ENCODE measurements at regions not wholly inside any gene's neighbourhood (a gene's known extent, or its start where the extent isn't known, plus 50 kb on each side); places are given as distances from the start of the nearest gene placed in this dataset.

DNA sequence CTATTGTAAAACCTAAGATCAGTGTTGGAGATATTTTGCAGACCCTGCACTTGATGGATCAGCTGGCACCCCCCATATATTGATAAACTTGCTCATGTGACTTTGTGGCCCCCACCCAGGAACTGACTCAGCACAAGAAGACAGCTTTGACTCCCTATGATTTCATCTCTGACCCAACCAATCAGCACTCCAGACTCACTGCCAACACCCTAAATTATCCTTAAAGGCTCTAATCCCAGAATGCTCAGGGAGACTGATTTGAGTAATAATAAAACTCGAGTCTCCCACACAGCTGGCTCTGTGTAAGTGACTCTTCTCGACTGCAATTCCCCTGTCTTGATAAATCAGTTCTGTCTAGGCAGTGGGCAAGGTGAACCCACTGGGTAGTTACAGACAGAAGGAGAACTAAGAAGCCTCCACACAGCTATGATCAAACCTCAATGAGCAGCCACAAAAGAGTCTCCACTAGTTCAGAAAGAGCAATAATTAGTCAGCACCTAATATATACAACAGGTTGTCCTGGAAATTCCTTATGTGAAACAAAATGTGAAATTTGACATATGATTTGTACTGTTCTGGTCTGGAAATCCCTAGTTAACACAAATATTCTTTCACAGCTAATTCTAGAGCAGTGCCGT lies 52.2 kb downstream of the ACTL7B start:
- no peaks in the 10 kb centered on the region for H3K27me3 Mint-ChIP-seq
- no peaks in the 10 kb centered on the region for H3K9me3 Mint-ChIP-seq
- no peak for DNase-seq
- intact Hi-C loops (cut with micrococcal nuclease) = no loop called here
- no peak overlapping the region for H3K4me3 Mint-ChIP-seq
- no peaks in the 10 kb centered on the region for H3K4me1 Mint-ChIP-seq (ENCODE audit: low read depth)
- POLR2A ChIA-PET = no interaction called here
- no peak overlapping the region for H3K27ac Mint-ChIP-seq
- no peaks in the 10 kb centered on the region for H3K36me3 Mint-ChIP-seq
- CTCF ChIA-PET = no interaction called here

DNA sequence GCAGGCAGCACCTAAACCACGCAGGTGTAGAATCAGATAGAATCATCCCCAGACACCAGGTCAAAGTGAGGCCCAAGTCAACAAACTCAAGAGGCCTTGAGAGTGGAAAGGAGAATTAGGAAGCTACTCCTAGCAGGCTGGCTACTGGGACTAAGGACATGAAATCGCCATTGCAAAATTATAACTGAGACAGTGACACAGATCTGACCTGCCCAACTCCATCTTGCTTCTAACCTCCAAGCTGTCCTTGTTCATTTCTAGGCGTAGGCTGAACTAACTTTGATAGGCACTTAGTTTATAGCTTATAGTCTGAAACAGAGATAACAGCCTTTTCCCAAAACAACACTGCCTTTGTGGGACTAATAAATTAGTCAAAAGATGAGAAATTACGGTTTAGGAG lies 52.8 kb downstream of the ACTL7B start:
- DNase-seq = no peak
- Mint-ChIP-seq H3K27me3 (no peaks in the 10 kb centered on the region), H3K36me3 (no peaks in the 10 kb centered on the region), H3K9me3 (no peaks in the 10 kb centered on the region), H3K27ac (no peak overlapping the region), H3K4me3 (no peak overlapping the region), H3K4me1 (ENCODE audit: low read depth) (no peaks in the 10 kb centered on the region)
- CTCF ChIA-PET = no interaction called here
- POLR2A ChIA-PET = no interaction called here
- intact Hi-C loops (cut with micrococcal nuclease) = no loop called here

DNA sequence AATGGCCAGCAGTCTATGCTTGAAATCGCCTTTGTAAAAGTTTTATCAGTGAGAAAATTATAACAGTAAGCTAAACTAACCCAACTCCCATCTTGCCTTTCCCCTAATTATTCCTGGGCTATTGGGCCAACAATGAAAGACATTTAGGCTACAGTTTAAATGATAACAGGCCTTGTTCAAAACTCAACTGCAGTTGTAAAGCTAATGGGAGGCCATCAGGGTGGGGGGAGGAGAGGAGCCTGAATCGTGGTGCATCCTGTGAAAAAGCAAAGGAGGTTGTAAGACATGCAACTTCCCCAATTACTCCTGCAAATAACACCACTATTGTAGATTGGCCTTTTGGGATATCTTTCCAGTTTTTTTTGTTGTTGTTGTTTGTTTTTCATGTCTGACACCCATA lies 53.8 kb downstream of the ACTL7B start:
- H3K36me3 Mint-ChIP-seq = no peaks in the 10 kb centered on the region
- ChIA-PET POLR2A (no interaction called here), CTCF (no interaction called here)
- H3K4me1 Mint-ChIP-seq (ENCODE audit: low read depth) = no peaks in the 10 kb centered on the region
- no peaks in the 10 kb centered on the region for H3K9me3 Mint-ChIP-seq
- intact Hi-C loops (cut with micrococcal nuclease) = no loop called here
- H3K27me3 Mint-ChIP-seq = no peaks in the 10 kb centered on the region
- no peak overlapping the region for H3K4me3 Mint-ChIP-seq
- no peak overlapping the region for H3K27ac Mint-ChIP-seq
- no peak for DNase-seq

- H3K27me3 Mint-ChIP-seq = no peaks in the 10 kb centered on the region
- no peaks in the 10 kb centered on the region for H3K9me3 Mint-ChIP-seq
- intact Hi-C loops (cut with micrococcal nuclease) = no loop called here
- CTCF ChIA-PET = no interaction called here
- no peaks in the 10 kb centered on the region for H3K4me1 Mint-ChIP-seq (ENCODE audit: low read depth)
- DNase-seq = no peak
- POLR2A ChIA-PET = no interaction called here
- no peaks in the 10 kb centered on the region for H3K36me3 Mint-ChIP-seq
- H3K4me3 Mint-ChIP-seq = no peak overlapping the region
- no peak overlapping the region for H3K27ac Mint-ChIP-seq
These were observed 55.1 kb downstream of the ACTL7B start for GRCh38 chr9:108800632-108801099.

DNA sequence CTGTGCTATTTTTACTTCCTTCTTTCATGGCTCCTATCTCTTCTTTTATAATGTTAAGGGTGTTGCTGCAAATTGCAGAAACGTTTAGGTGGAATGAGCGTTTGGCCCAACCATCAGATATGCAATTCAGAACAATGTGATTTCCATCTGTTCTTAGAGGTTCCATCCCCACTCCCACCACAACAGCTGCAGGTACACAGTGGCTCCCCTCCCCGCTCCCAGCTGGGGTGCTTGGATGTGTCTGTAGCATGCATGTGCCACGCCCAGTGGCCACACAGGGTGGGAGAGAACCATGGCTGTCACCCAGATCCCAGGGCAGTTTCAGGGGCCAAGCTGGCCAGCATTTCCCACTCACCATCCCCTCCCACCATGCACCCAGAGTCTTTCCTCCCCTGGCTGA lies 62.2 kb downstream of the ACTL7B start:
- H3K27me3 Mint-ChIP-seq = no peaks in the 10 kb centered on the region
- H3K4me3 Mint-ChIP-seq = no peak overlapping the region
- no peak overlapping the region for H3K27ac Mint-ChIP-seq
- H3K4me1 Mint-ChIP-seq (ENCODE audit: low read depth) = no peaks in the 10 kb centered on the region
- POLR2A ChIA-PET = no interaction called here
- CTCF ChIA-PET = no interaction called here
- no peaks in the 10 kb centered on the region for H3K9me3 Mint-ChIP-seq
- DNase-seq = no peak
- intact Hi-C loops (cut with micrococcal nuclease) = no loop called here
- H3K36me3 Mint-ChIP-seq = no peaks in the 10 kb centered on the region

GRCh38 chr9:108789742-108790141 lies 66.0 kb downstream of the ACTL7B start:
- Mint-ChIP-seq H3K27me3 (no peaks in the 10 kb centered on the region), H3K9me3 (no peaks in the 10 kb centered on the region), H3K4me3 (no peak overlapping the region), H3K27ac (no peak overlapping the region), H3K4me1 (ENCODE audit: low read depth) (no peaks in the 10 kb centered on the region), H3K36me3 (no peaks in the 10 kb centered on the region)
- ChIA-PET POLR2A (no interaction called here), CTCF (no interaction called here)
- no peak for DNase-seq
- intact Hi-C loops (cut with micrococcal nuclease) = no loop called here

GRCh38 chr9:108787690-108788048 lies 68.1 kb downstream of the ACTL7B start:
- Mint-ChIP-seq H3K36me3 (no peaks in the 10 kb centered on the region), H3K4me3 (no peak overlapping the region), H3K27me3 (peaks cover 2% of the 10 kb centered on the region), H3K9me3 (no peaks in the 10 kb centered on the region), H3K4me1 (ENCODE audit: low read depth) (no peaks in the 10 kb centered on the region), H3K27ac (no peak overlapping the region)
- ChIA-PET CTCF (no interaction called here), POLR2A (no interaction called here)
- DNase-seq = no peak
- intact Hi-C loops (cut with micrococcal nuclease) = no loop called here

DNA sequence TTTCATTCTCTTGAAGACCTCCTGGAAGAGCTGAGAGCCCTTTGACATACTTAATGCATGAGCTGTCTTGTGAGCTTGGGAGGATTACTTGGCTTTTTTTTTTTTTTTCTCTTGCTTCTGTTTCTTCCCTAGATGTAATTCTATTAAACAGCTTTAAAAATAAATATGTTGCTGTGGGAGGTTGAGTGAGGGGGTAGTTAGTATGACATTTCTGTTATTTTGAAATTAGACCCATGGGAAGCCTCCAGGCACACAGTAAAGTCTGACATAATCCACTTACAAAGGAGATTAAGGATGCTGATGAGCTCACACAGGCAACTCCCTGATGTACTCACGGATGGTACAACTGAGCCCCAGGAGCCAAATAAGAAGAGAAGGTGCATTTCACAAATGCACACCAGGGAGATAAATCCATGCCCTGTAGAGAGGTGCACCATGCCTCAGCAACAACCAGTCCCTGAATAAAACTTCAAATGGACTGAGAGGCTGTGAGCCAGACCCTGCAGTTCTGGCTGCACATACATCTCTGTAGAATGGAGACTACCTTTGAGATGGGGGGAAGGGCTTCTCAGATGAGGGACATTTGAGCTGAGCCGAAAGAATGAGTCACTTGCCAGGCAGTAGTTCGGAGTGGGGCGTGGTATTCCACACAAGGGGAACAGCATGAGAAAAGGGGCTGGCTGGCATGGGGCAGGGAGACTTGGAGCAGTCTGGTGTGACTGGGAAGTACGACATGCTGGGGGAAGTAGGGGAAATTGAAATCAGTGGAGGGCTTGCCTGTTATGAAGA lies 68.7 kb downstream of the ACTL7B start:
- Mint-ChIP-seq H3K4me3 (no peak overlapping the region), H3K27ac (no peak overlapping the region), H3K27me3 (peaks cover 3% of the 10 kb centered on the region), H3K4me1 (ENCODE audit: low read depth) (no peaks in the 10 kb centered on the region), H3K36me3 (no peaks in the 10 kb centered on the region), H3K9me3 (no peaks in the 10 kb centered on the region)
- ChIA-PET CTCF (no interaction called here), POLR2A (no interaction called here)
- no peak for DNase-seq
- intact Hi-C loops (cut with micrococcal nuclease) = no loop called here

- POLR2A ChIA-PET = no interaction called here
- Mint-ChIP-seq H3K4me3 (no peak overlapping the region), H3K4me1 (ENCODE audit: low read depth) (no peaks in the 10 kb centered on the region), H3K27me3 (peaks cover 5% of the 10 kb centered on the region), H3K36me3 (no peaks in the 10 kb centered on the region), H3K27ac (no peak overlapping the region), H3K9me3 (no peaks in the 10 kb centered on the region)
- CTCF ChIA-PET = no interaction called here
- DNase-seq = no peak
- intact Hi-C loops (cut with micrococcal nuclease) = no loop called here
These were observed 69.5 kb downstream of the ACTL7B start for GRCh38 chr9:108786322-108786721.

DNA sequence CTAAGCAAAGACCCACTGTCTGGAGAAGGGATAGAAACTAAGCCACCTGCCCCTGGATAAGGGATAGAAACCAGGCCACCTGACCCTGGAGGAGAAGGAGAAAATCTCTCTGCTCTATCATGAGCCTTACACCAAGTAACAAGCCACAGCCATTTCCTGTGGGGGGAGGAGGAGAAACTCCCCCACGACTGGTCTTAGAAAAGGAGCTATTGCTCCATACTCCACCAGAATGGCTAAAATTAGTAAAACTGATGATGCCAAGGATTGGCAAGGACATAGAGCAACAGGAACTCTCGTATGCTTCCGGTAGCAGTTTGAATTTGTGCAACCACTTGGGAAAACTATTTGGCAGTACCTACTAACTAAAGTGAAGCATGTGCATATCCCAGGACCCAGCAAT lies 70.8 kb downstream of the ACTL7B start:
- POLR2A ChIA-PET = no interaction called here

GRCh38 chr9:108783731-108784495 lies 71.9 kb downstream of the ACTL7B start:
- Mint-ChIP-seq H3K27ac (no peak overlapping the region), H3K9me3 (no peaks in the 10 kb centered on the region), H3K4me3 (no peak overlapping the region)

More for the DNA sequence above, 70.8 kb downstream of the ACTL7B start:
- Mint-ChIP-seq H3K36me3 (no peaks in the 10 kb centered on the region), H3K4me1 (ENCODE audit: low read depth) (no peaks in the 10 kb centered on the region), H3K9me3 (no peaks in the 10 kb centered on the region), H3K27me3 (peaks cover 6% of the 10 kb centered on the region), H3K4me3 (no peak overlapping the region), H3K27ac (no peak overlapping the region)
- CTCF ChIA-PET = no interaction called here
- intact Hi-C loops (cut with micrococcal nuclease) = no loop called here
- no peak for DNase-seq

GRCh38 chr9:108783326-108783725 lies 72.5 kb downstream of the ACTL7B start:
- Mint-ChIP-seq H3K9me3 (no peaks in the 10 kb centered on the region), H3K4me1 (ENCODE audit: low read depth) (no peaks in the 10 kb centered on the region), H3K4me3 (no peak overlapping the region), H3K27ac (no peak overlapping the region), H3K27me3 (peaks cover 12% of the 10 kb centered on the region), H3K36me3 (no peaks in the 10 kb centered on the region)
- no peak for DNase-seq
- intact Hi-C loops (cut with micrococcal nuclease) = no loop called here
- ChIA-PET POLR2A (no interaction called here), CTCF (no interaction called here)

More at GRCh38 chr9:108783731-108784495, 71.9 kb downstream of the ACTL7B start:
- Mint-ChIP-seq H3K27me3 (peaks cover 10% of the 10 kb centered on the region), H3K36me3 (no peaks in the 10 kb centered on the region), H3K4me1 (ENCODE audit: low read depth) (no peaks in the 10 kb centered on the region)
- POLR2A ChIA-PET = no interaction called here
- intact Hi-C loops (cut with micrococcal nuclease) = no loop called here
- DNase-seq = no peak
- CTCF ChIA-PET = no interaction called here
